Right lobe of liver (tissue), 6 donors: ENCODE measurements at regions not wholly inside any gene's neighbourhood (a gene's known extent, or its start where the extent isn't known, plus 50 kb on each side); places are given as distances from the start of the nearest gene placed in this dataset.

ENCODE experiments used
- ATAC-seq, 4 donors: fragments of 200-7000 bp; cut with Tn5 transposase; one replicate each; pipeline ENCODE4 v1.9.1; 2020; ENCODE audit warnings: mild to moderate bottlenecking in 4 of 4, moderate library complexity in 4 of 4
- DNase-seq, 3 donors: peaks; one replicate each; pipeline ENCODE4 v3.0.0-alpha.2; 2020
- H3K27ac ChIP-seq, 3 donors: fragments of 200-600 bp; one replicate each; pipeline ENCODE4 v1.8.0; 2022
- H3K27me3 ChIP-seq, 2 donors: fragments of 200-600 bp; one replicate each; pipeline ENCODE4 v1.8.0; 2022
- H3K36me3 ChIP-seq, 4 donors: fragments of 200-600 bp; sonication (generic) in 1 of 4; one replicate each; pipeline versions ENCODE4 v1.5.1 to v1.8.0; 2017 to 2022; ENCODE audit warnings: control low read depth in 1 of 4
- H3K4me1 ChIP-seq, 4 donors: fragments of 200-600 bp; sonication (generic) in 1 of 4; one replicate each; pipeline versions ENCODE4 v1.5.1 to v1.8.0; 2017 to 2022; ENCODE audit warnings: control low read depth in 1 of 4
- H3K4me3 ChIP-seq, 3 donors: fragments of 200-600 bp; one replicate each; pipeline ENCODE4 v1.8.0; 2022
- H3K9me3 ChIP-seq, 4 donors: fragments of 200-600 bp; sonication (generic) in 1 of 4; one replicate each; pipeline versions ENCODE4 v1.5.1 to v1.8.0; 2017 to 2022; ENCODE audit warnings: control low read depth in 1 of 4
- CTCF ChIP-seq, 4 donors: fragments of 200-600 bp in 3 of 4; fragments of 450-650 bp in 1 of 4; IDR thresholded peaks; one replicate each; pipeline versions ENCODE4 v1.5.1 to v1.8.0; 2016 to 2022; ENCODE audit warnings: antibody characterized with exemption in 4 of 4, mild to moderate bottlenecking in 2 of 4
- POLR2A ChIP-seq: fragments of 450-650 bp; IDR thresholded peaks from one replicate; pipeline ENCODE4 v1.6.1; 2017; ENCODE audit warnings: antibody characterized with exemption, mild to moderate bottlenecking
- WGBS: methylation state at CpG from one replicate; pipeline ENCODE4 v1.1.6; 2018; ENCODE audit warnings: low coverage, low lambda C conversion rate; ENCODE audit not compliant: insufficient coverage; ENCODE audit errors: missing lambda C conversion rate; 5-methylcytosine and 5-hydroxymethylcytosine counted together
- intact Hi-C, 2 donors: fragments of 100-400 bp; cut with DNase I; formaldehyde crosslinking; loops; one replicate each; pipeline versions ENCODE4 v1.11.2 to v1.14.1; 2022
- donor health status: DM: no; HTN: yes; CAD: no.
- donor health status: DM: no; HTN: no; CAD: no.
- donor health status: DM: no; HTN: no; CAD: no.
- donor health status: DM: no; HTN: yes; CAD: no.
- donor health status: DM: no; HTN: yes; CAD: no.

DNA sequence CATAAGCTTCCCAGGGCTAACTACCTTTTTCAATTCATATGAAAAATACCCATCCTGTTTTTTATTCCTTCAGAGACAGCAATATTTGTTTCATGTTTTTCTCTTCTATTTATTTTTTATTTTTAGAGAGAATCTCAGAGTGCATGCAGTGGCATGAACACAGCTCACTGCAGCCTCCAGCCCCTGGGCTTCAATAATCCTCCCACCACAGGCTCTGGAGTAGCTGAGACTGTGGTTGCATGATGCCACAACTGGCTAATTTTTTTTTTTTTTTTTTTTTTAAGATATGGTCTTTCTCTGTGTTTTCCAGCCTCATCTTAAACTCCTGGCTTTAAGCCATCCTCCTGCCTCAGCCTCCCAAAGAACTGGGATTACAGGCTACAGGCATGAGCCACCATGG lies 296.7 kb upstream of the AKR1E2 start:
- Histone ChIP-seq H3K4me3 (no peak overlapping the region), H3K4me1 (no peaks in the 10 kb centered on the region), H3K27me3 (no peaks in the 10 kb centered on the region), H3K36me3 (no peaks in the 10 kb centered on the region), H3K27ac (no peak overlapping the region), H3K9me3 (no peaks in the 10 kb centered on the region)
- TF ChIP-seq POLR2A (no peak), CTCF (IDR thresholded peaks at IDR 0.05) (no peak)
- DNase-seq (no peak), ATAC-seq (no peak)
- intact Hi-C loops, result no loop called here

DNA sequence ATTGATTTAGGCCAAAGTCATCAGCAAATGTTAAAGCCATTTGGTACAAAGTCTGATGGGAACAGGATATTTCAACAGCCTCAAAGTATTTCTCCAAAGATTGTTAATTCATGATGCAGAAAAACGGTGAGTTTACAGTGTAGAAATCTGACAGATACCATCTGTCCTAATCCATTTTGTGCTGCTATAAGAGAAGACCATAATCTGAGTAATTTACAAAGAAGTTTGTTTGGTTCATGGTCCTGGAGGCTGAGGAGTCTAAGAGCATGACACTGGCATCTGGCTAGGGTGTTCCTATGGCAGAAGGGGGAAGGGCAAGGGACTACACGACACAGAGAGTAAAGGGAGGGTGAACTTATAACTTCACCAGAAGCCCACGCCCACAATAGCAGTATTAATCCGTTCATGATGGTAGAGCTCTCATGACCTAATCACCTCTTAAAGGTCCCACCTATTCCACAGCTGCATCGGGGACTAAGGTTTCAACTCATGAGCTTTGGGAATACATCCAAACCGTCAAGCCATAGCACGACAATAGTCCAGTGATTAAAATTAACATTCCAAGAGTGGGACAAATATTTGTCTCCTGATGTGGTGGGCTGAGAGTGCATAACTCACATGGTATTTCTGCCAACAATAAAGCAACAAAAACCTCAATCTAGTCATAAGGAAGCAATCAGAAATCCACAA lies 298.6 kb upstream of the AKR1E2 start:
- Histone ChIP-seq H3K4me3 (no peak overlapping the region), H3K27me3 (no peaks in the 10 kb centered on the region), H3K27ac (no peak overlapping the region), H3K4me1 (no peaks in the 10 kb centered on the region), H3K36me3 (no peaks in the 10 kb centered on the region), H3K9me3 (no peaks in the 10 kb centered on the region)
- WGBS, result 65% methylated on average over 5 of the region's 7 CpGs
- no peak for ATAC-seq
- no peak for DNase-seq
- TF ChIP-seq CTCF (IDR thresholded peaks at IDR 0.05) (no peak), POLR2A (no peak)
- intact Hi-C loops, result no loop called here

GRCh38 chr10:4526311-4526731 lies 299.7 kb upstream of the AKR1E2 start:
- no peak for ATAC-seq
- 40% methylated on average over 4 of the region's 4 CpGs for WGBS
- Histone ChIP-seq H3K4me1 (no peaks in the 10 kb centered on the region), H3K27me3 (no peaks in the 10 kb centered on the region), H3K27ac (no peak overlapping the region), H3K9me3 (no peaks in the 10 kb centered on the region), H3K4me3 (no peak overlapping the region), H3K36me3 (no peaks in the 10 kb centered on the region)
- TF ChIP-seq CTCF (IDR thresholded peaks at IDR 0.05) (no peak), POLR2A (no peak)
- DNase-seq, result no peak
- intact Hi-C loops, result no loop called here

GRCh38 chr10:4525103-4525502 lies 300.9 kb upstream of the AKR1E2 start:
- no peaks in the 10 kb centered on the region for H3K4me1 ChIP-seq
- no peak for TF ChIP-seq CTCF (IDR thresholded peaks at IDR 0.05)
- TF ChIP-seq POLR2A, result no peak
- intact Hi-C loops, result no loop called here
- no peaks in the 10 kb centered on the region for H3K27me3 ChIP-seq
- H3K9me3 ChIP-seq, result no peaks in the 10 kb centered on the region
- DNase-seq, result no peak
- no peaks in the 10 kb centered on the region for H3K36me3 ChIP-seq
- H3K27ac ChIP-seq, result no peak overlapping the region
- no peak overlapping the region for H3K4me3 ChIP-seq
- 31% methylated on average over 1 of the region's 1 CpG for WGBS
- no peak for ATAC-seq
